ENCODE measurements at regions not wholly inside any gene's neighbourhood (a gene's known extent, or its start where the extent isn't known, plus 50 kb on each side); places are given as distances from the start of the nearest gene placed in this dataset.
"Not testable (repeated sequence)": the region's sequence is repeated elsewhere in the genome, so short reads cannot be mapped to it uniquely, and the experiment has no call there.

GRCh38 chr9:589723-590122 is 251.8 kb upstream of the DMRT1 start:
- peak; percentile 7 for DNase-seq (ENCODE audit: low read depth)

GRCh38 chr9:591292-591691 is 250.2 kb upstream of the DMRT1 start:
- no peak for DNase-seq (ENCODE audit: low read depth)

GRCh38 chr9:592225-592624 is 249.3 kb upstream of the DMRT1 start:
- no peak for DNase-seq (ENCODE audit: low read depth)

- no peak for DNase-seq (ENCODE audit: low read depth)
Observed at GRCh38 chr9:592733-593132, 248.8 kb upstream of the DMRT1 start.

- DNase-seq (ENCODE audit: low read depth), result no peak
Observed at GRCh38 chr9:593809-594208, 247.7 kb upstream of the DMRT1 start.

GRCh38 chr9:596703-597102 is 244.8 kb upstream of the DMRT1 start:
- no peak for DNase-seq (ENCODE audit: low read depth)

- DNase-seq (ENCODE audit: low read depth), result peak; percentile 8
Observed at GRCh38 chr9:600006-600405, 241.5 kb upstream of the DMRT1 start.

- DNase-seq (ENCODE audit: low read depth), result peak; percentile 24
Observed at GRCh38 chr9:602716-603115, 238.8 kb upstream of the DMRT1 start.

- no peak for DNase-seq (ENCODE audit: low read depth)
Observed at GRCh38 chr9:603126-603525, 238.4 kb upstream of the DMRT1 start.

GRCh38 chr9:607417-607816 is 234.1 kb upstream of the DMRT1 start:
- no peak for DNase-seq (ENCODE audit: low read depth)

GRCh38 chr9:613771-614347 is 227.6 kb upstream of the DMRT1 start:
- peak; percentile 81 for DNase-seq (ENCODE audit: low read depth)

- no peak for DNase-seq (ENCODE audit: low read depth)
Observed at GRCh38 chr9:614431-614830, 227.1 kb upstream of the DMRT1 start.

- no peak for DNase-seq (ENCODE audit: low read depth)
Observed at GRCh38 chr9:615756-616155, 225.7 kb upstream of the DMRT1 start.

GRCh38 chr9:616694-617093 is 224.8 kb upstream of the DMRT1 start:
- no peak for DNase-seq (ENCODE audit: low read depth)

- DNase-seq (ENCODE audit: low read depth), result peak; percentile 13
Observed at GRCh38 chr9:617445-618085, 223.9 kb upstream of the DMRT1 start.

GRCh38 chr9:618478-618877 is 223.0 kb upstream of the DMRT1 start:
- DNase-seq (ENCODE audit: low read depth), result peak; percentile 74

- DNase-seq (ENCODE audit: low read depth), result no peak
Observed at GRCh38 chr9:621201-621855, 220.2 kb upstream of the DMRT1 start.

GRCh38 chr9:624935-625500 is 216.5 kb upstream of the DMRT1 start:
- no peak for DNase-seq (ENCODE audit: low read depth)

GRCh38 chr9:625613-626012 is 215.9 kb upstream of the DMRT1 start:
- DNase-seq (ENCODE audit: low read depth), result no peak

- not testable (repeated sequence) for DNase-seq (ENCODE audit: low read depth)
Observed at GRCh38 chr9:626114-626513, 215.4 kb upstream of the DMRT1 start.

- peak; percentile 45 for DNase-seq (ENCODE audit: low read depth)
Observed at GRCh38 chr9:626596-626995, 214.9 kb upstream of the DMRT1 start.

GRCh38 chr9:627336-627970 is 214.0 kb upstream of the DMRT1 start:
- no peak for DNase-seq (ENCODE audit: low read depth)

GRCh38 chr9:629146-629545 is 212.4 kb upstream of the DMRT1 start:
- DNase-seq (ENCODE audit: low read depth), result no peak
